HCT116 (cell line): ENCODE measurements at regions not wholly inside any gene's neighbourhood (a gene's known extent, or its start where the extent isn't known, plus 50 kb on each side); places are given as distances from the start of the nearest gene placed in this dataset.

Source experiments
- ATAC-seq: fragments of 200-7000 bp; cut with Tn5 transposase; 2 replicates; pipeline ENCODE4 v1.9.1; 2020; ENCODE audit warnings: mild to moderate bottlenecking, moderate library complexity
- BruUV-seq: library from RNA; stranded (reverse); fragments of 400-500 nt; replicated peaks from 2 replicates; lab custom pipeline; 2021; lab: Mats Ljungman, UMichigan
- CTCF ChIA-PET: fragments of 300-600 bp; sonication (Branson Sonifier 250); formaldehyde crosslinking; loops from one replicate; lab custom pipeline; 2021; ENCODE audit warnings: antibody characterized with exemption; lab: Charles Lee
- POLR2A ChIA-PET: fragments of 300-600, 350-600 bp; sonication (Branson Sonifier 250); formaldehyde crosslinking; loops from one replicate; lab custom pipeline; 2021; ENCODE audit warnings: antibody characterized with exemption; lab: Charles Lee
- RAD21 ChIA-PET, 2 experiments: fragments of 300-600 bp; sonication (Branson Sonifier 250); formaldehyde crosslinking; loops; one replicate each; lab custom pipeline; 2023; ENCODE audit warnings: low total read pairs in 2 of 2; ENCODE audit not compliant: uncharacterized antibody in 2 of 2, unreplicated experiment in 2 of 2, low non-redundant PET in 1 of 2; lab: Charles Lee
- DNase-seq: peaks from one replicate; pipeline ENCODE4 v3.0.0-alpha.2; 2010; ENCODE audit warnings: low read depth, low spot score
- H2AFZ ChIP-seq: fragments of 200-600 bp; shearing (Covaris generic), sonication (generic); 2 replicates; pipeline ENCODE4 v1.6.1; 2017; ENCODE audit warnings: low read depth, mixed run types, mixed read lengths, antibody characterized with exemption, low read length; ENCODE audit not compliant: poor library complexity, severe bottlenecking
- H3K27ac ChIP-seq: 2 replicates; pipeline ENCODE4 v1.5.1; 2012; ENCODE audit warnings: low read depth, low read length
- H3K27me3 ChIP-seq: fragments of 200-600 bp; sonication (generic); 2 replicates; pipeline ENCODE4 v1.6.1; 2016; ENCODE audit warnings: mixed run types, low read length, mixed read lengths; ENCODE audit not compliant: insufficient read depth
- H3K36me3 ChIP-seq, 2 experiments: fragments of 200-500 bp in 1 of 2; fragments of 200-600 bp in 1 of 2; sonication (Bioruptor generic) in 1 of 2; sonication (generic) in 1 of 2; 2 replicates each; pipeline versions ENCODE4 v1.5.1 to v1.6.1; 2014 to 2016; ENCODE audit warnings: low read length in 2 of 2, inconsistent platforms in 1 of 2, mixed read lengths in 1 of 2, mixed run types in 1 of 2; ENCODE audit not compliant: insufficient read depth in 2 of 2, control insufficient read depth in 1 of 2
- H3K4me1 ChIP-seq, 2 experiments: fragments of 200-600 bp in 1 of 2; sonication (generic) in 1 of 2; 2 replicates each; pipeline versions ENCODE4 v1.5.1 to v1.6.1; 2012 to 2017; ENCODE audit warnings: low read length in 2 of 2, inconsistent platforms in 1 of 2, mild to moderate bottlenecking in 1 of 2, mixed read lengths in 1 of 2, mixed run types in 1 of 2, moderate library complexity in 1 of 2; ENCODE audit not compliant: insufficient read depth in 2 of 2, control insufficient read depth in 1 of 2
- H3K4me2 ChIP-seq: fragments of 200-600 bp; sonication (generic); 2 replicates; pipeline ENCODE4 v1.6.1; 2017; ENCODE audit warnings: mixed run types, low read length, mixed read lengths
- H3K4me3 ChIP-seq, 2 experiments: fragments of 200-600 bp in 1 of 2; sonication (generic) in 1 of 2; replicated peaks in 1 of 2; 2 replicates each; pipeline ENCODE4 v1.5.1; 2011 to 2016; ENCODE audit warnings: low read length in 2 of 2, control low read depth in 1 of 2, low read depth in 1 of 2, mild to moderate bottlenecking in 1 of 2, mixed read lengths in 1 of 2, mixed run types in 1 of 2
- H3K79me2 ChIP-seq: fragments of 200-600 bp; sonication (generic); 2 replicates; pipeline ENCODE4 v1.6.1; 2017; ENCODE audit warnings: mild to moderate bottlenecking, mixed run types, low read length, moderate library complexity, mixed read lengths; ENCODE audit not compliant: insufficient read depth
- H3K9ac ChIP-seq: fragments of 200-600 bp; sonication (generic); 2 replicates; pipeline ENCODE4 v1.6.1; 2016; ENCODE audit warnings: low read length, mixed read lengths
- H3K9me2 ChIP-seq: fragments of 200-600 bp; sonication (generic), shearing (Covaris generic); 2 replicates; pipeline ENCODE4 v1.6.1; 2017; ENCODE audit warnings: mixed run types, mild to moderate bottlenecking, moderate library complexity; ENCODE audit not compliant: insufficient read depth
- H3K9me3 ChIP-seq, 2 experiments: fragments of 200-500 bp in 1 of 2; fragments of 200-600 bp in 1 of 2; sonication (Bioruptor generic) in 1 of 2; sonication (generic) in 1 of 2; 2 replicates each; pipeline ENCODE4 v1.6.1; 2014 to 2017; ENCODE audit warnings: low read length in 2 of 2, mixed read lengths in 2 of 2, inconsistent platforms in 1 of 2, low read depth in 1 of 2, mild to moderate bottlenecking in 1 of 2, mixed run types in 1 of 2, moderate library complexity in 1 of 2; ENCODE audit not compliant: control insufficient read depth in 1 of 2, insufficient read depth in 1 of 2
- H4K20me1 ChIP-seq: fragments of 200-600 bp; sonication (generic), shearing (Covaris generic); 2 replicates; pipeline ENCODE4 v1.6.1; 2017; ENCODE audit warnings: mixed run types, mild to moderate bottlenecking, moderate library complexity; ENCODE audit not compliant: insufficient read depth
- ATF3 ChIP-seq: IDR thresholded peaks from 2 replicates; pipeline ENCODE4 v1.6.1; 2012
- JUND ChIP-seq: IDR thresholded peaks from 2 replicates; pipeline ENCODE4 v1.6.1; 2012
- SP1 ChIP-seq: IDR thresholded peaks from 2 replicates; pipeline ENCODE4 v1.6.1; 2012; ENCODE audit warnings: low read depth
- ZBTB33 ChIP-seq: IDR thresholded peaks from 2 replicates; pipeline ENCODE4 v1.6.1; 2011; ENCODE audit warnings: mild to moderate bottlenecking, low read length, moderate library complexity; ENCODE audit not compliant: insufficient replicate concordance; ENCODE audit errors: extremely low read depth
- intact Hi-C: fragments of 100-400 bp; cut with micrococcal nuclease; formaldehyde crosslinking; loops from 2 replicates; pipeline ENCODE4 v1.10.0; 2022

- H3K79me2 ChIP-seq, result no peaks in the 10 kb centered on the region
- no peak overlapping the region for H3K4me3 ChIP-seq
- ChIA-PET POLR2A (no interaction called here), RAD21 (no interaction called here), CTCF (no interaction called here)
- BruUV-seq, result no TSS peak
- no peak overlapping the region for H3K9ac ChIP-seq
- no peaks in the 10 kb centered on the region for H3K9me2 ChIP-seq
- DNase-seq (no peak), ATAC-seq (no peak)
- peaks cover 51% of the 10 kb centered on the region for H3K27me3 ChIP-seq
- no peaks in the 10 kb centered on the region for H3K9me3 ChIP-seq
- H4K20me1 ChIP-seq, result no peaks in the 10 kb centered on the region
- no peaks in the 10 kb centered on the region for H3K36me3 ChIP-seq
- no peaks in the 10 kb centered on the region for H3K4me1 ChIP-seq
- intact Hi-C loops, result no loop called here
- H3K4me2 ChIP-seq, result no peak overlapping the region
- TF ChIP-seq ZBTB33, result no peak
- TF ChIP-seq ATF3, result no peak
- no peak overlapping the region for H3K27ac ChIP-seq
- H2AFZ ChIP-seq, result no peak overlapping the region
Measured at GRCh38 chr9:86562691-86563090, 208.5 kb upstream of the TUT7 start.

- Histone ChIP-seq H3K36me3 (no peaks in the 10 kb centered on the region), H3K9ac (no peak overlapping the region), H4K20me1 (no peaks in the 10 kb centered on the region), H3K27me3 (peaks cover 50% of the 10 kb centered on the region), H3K79me2 (no peaks in the 10 kb centered on the region), H3K4me2 (no peak overlapping the region), H3K9me2 (no peaks in the 10 kb centered on the region), H3K9me3 (no peaks in the 10 kb centered on the region), H3K4me1 (no peaks in the 10 kb centered on the region), H3K4me3 (no peak overlapping the region), H3K27ac (no peak overlapping the region), H2AFZ (no peak overlapping the region)
- intact Hi-C loops, result no loop called here
- BruUV-seq, result no TSS peak
- TF ChIP-seq SP1, result no peak
- TF ChIP-seq JUND, result no peak
- ChIA-PET CTCF (no interaction called here), RAD21 (no interaction called here), POLR2A (no interaction called here)
- ATAC-seq, result no peak
- no peak for DNase-seq
Measured at GRCh38 chr9:86557918-86558317, 203.7 kb upstream of the TUT7 start.
